GM18870 (cell line): ENCODE measurements at regions not wholly inside any gene's neighbourhood (a gene's known extent, or its start where the extent isn't known, plus 50 kb on each side); places are given as distances from the start of the nearest gene placed in this dataset.

Experiments used
- ATAC-seq: cut with Tn5 transposase; IDR thresholded peaks from one replicate; pipeline ENCODE4 v1.9.1; 2021; ENCODE audit warnings: moderate library complexity; ENCODE audit not compliant: unreplicated experiment

GRCh38 chr19:29395111-29395733 lies 130.6 kb upstream of the VSTM2B start:
- no peak for ATAC-seq

GRCh38 chr19:29395734-29396414 lies 129.9 kb upstream of the VSTM2B start:
- no peak for ATAC-seq

DNA sequence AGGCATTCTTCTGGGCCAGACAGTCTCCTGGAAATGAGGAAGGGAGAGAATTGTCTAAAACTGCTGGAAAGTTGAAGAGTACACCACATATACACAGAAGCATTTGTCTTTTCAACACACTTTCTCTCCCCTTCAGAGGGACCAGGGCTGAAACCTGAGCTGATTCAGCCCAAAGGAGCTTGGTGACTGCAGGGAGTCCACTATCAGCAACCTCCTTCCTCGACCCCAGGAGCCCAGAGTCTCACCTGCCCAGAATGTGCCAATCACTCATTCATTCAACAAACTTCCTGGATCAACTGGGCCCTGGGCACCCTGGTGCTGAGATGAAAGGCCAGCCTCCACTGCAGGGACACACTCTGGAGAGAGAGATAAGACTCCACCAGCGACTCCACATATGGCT lies 128.9 kb upstream of the VSTM2B start:
- no peak for ATAC-seq

DNA sequence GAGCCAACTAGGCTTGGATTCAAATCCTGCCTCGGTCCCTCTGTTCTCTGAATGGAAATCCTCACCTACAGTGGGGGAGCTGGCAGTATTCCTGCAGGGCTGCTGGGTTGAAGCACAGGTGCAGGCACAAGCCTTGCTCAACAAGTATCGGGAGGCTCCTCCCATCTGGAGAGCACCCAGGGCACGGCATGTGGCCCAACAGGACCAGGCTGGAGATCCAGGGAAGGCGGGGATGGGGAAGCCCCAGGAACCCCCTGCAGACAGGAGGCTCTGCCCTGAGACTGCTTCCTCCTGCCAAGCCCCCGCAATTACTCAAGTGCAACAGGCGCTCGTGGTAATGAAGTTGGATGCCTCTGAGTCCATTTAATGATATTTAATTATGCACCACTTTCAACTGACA lies 128.0 kb upstream of the VSTM2B start:
- ATAC-seq: no peak

DNA sequence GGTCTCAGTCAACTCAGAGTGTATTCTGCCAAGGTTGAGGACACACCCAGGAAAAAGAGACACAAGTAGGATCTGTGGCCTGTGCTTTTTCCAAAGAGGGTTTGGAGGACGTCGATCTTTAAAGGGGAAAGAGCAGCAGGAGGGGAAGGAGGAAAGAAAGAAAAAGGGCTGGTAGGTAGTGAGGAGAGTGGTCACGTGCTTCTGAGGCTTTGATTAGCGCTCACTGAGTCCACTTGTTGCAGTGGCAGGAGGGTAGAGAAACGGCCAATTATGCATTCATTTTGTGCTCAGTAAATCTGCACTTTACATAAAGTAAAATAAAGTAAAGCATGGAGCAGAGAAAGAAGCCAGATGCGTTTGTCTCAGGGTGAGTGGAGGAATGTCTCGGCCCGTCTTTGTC lies 126.0 kb upstream of the VSTM2B start:
- no peak for ATAC-seq

DNA sequence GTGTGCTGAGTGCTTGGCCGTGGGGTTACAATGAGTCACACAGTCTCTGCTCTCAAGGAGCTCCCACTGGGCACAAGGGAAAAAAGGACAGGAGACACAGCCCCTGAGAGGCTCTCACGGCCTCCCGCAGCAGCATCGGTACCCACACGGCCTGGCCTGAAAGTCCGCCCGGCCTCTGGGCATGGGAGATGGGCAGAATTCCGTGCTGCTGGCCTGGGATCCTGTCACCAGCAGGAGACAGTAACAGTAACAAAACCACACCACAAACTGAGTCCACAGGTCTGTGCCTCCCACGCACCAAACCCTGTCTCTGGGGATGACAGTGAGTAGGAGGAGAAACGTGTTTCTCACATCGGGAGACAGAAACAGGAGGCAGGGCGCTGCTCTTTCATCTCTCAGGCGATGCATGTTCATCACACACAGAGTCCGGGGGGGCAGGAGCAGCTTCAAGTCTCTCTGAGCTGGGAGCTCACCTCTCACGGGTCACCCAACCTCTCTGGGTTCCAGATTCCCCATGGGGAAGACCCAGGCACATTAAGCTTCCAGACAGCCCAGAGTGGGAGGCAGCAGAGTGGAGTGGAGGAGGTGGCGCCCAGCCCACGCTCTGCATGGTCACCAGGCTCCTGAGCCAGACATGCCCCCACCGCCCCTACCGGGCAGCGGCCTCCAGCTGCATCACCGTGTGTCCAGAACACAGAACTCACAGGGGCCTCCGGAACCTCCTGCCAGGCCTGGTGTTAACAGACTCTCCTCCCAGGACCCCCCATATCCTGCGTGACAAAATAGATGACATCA lies 124.7 kb upstream of the VSTM2B start:
- no peak for ATAC-seq

DNA sequence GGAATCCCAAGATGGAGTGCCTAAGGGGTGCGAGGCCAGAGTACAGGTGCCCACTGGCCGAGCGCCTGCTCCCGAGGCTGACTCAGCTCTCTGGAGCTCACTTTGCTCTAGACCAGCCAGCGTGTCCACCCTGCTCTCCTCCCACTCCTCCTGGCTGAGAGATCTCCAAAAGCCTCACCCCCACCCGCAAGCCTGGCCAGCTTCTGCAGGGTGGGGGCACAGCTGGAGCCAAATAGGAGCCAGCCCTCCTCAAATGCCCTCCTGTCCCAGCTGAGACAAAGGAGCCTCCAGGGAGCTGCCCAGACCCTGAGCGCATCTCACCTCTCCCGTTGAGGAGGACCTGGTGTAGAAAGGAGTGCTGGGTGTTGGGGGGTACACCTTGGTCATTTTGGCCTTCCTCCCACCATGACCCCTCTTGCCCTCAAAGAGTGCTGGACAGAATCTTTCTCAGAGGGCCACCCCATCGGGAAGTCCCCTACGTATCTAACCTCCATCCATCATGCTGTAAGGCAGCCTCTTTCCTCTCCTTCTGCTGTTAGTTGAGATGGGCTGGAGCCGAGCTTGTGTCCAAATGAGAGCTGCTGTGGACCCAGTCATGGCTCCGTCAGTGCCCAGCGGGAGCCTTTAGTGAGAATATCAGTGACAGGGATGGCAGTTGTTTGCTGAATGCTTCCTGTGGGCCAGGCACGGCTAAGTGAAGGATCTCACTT lies 123.9 kb upstream of the VSTM2B start:
- no peak for ATAC-seq

GRCh38 chr19:29402563-29402962 lies 123.2 kb upstream of the VSTM2B start:
- no peak for ATAC-seq

DNA sequence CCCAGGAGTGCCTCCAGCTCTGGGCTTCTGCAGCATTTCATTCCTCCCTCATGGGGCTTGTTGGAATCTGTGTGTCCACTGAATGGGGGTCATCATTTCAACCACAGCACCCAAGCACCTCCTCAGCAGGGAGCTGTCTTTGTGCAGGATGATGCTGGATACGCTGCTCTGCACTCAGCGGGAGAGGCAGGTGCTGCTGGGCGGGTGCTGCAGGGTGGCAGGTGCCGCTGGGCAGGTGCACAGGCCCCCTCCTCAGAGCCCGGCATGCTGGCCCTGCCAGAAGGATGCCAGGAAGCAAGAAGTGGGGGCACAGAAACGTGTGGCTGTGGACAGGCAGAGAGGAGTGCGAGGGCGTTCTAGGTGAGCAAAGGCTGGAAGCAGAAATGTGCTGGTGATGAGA lies 121.8 kb upstream of the VSTM2B start:
- no peak for ATAC-seq

DNA sequence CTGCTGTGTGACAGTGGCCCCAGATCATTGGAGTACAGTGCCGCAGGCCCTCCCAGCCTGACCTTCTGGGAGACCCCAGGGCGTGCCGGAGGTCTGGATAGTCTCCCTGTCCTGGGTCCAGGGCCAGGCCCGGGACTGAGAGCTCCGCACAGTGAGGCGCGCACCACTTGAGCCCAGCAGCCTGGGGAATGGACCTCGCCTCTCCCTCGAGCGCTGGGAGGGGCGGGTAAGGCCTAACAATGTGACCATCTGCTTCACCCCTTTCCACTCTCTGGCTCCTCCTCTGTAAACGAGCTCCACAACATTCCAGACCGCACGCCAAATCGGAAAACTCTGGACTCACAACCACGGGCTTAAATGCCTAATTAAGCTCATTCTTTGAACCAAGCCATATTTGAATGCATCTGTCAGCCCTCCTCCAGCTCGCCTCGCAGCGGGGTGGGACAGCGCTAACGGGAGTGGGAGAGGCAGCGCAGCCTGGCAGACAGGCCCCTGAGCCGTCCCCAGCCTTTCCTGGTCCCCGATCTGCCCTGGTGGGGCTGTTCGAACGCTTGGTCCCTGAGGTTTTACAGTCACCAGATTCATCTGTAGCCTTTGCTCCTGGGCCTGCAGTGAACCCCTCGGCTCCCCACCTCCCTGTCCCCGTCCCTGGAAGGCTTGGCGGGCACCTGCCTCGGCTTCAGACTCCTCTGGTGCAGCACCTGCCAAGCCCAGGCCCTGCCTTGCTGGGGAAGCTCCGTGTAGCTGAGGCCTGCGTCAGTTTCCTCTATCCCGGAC lies 120.7 kb upstream of the VSTM2B start:
- no peak for ATAC-seq

GRCh38 chr19:29405728-29405995 lies 120.1 kb upstream of the VSTM2B start:
- no peak for ATAC-seq

- ATAC-seq: no peak
Measured at GRCh38 chr19:29409076-29409862, 116.5 kb upstream of the VSTM2B start.

GRCh38 chr19:29410601-29411000 lies 115.2 kb upstream of the VSTM2B start:
- ATAC-seq: no peak

- no peak for ATAC-seq
Measured at GRCh38 chr19:29411113-29411581, 114.6 kb upstream of the VSTM2B start.

GRCh38 chr19:29413435-29413834 lies 112.4 kb upstream of the VSTM2B start:
- no peak for ATAC-seq

- ATAC-seq: no peak
Measured at GRCh38 chr19:29415507-29415906, 110.3 kb upstream of the VSTM2B start.

- no peak for ATAC-seq
Measured at GRCh38 chr19:29417048-29417447, 108.7 kb upstream of the VSTM2B start.

DNA sequence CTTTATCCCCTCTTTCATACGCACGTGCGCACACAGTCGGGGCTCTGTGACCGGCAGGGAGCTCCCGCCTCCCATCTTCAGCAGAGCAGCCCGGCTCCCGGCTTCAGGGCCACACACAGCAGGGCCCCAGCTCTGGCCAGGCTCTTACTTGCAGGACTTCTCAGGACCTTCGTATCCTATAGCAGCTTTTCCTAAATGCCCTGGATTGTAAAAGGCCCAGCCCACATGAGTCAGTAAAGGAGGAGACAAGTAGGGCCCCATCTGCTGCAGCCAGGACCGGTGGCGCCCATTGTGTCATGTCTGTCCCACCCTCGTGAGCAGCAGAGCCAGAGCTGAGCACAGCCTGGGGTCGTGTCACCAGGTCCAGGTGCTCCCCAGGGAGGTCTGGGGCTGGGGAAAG lies 107.6 kb upstream of the VSTM2B start:
- no peak for ATAC-seq

DNA sequence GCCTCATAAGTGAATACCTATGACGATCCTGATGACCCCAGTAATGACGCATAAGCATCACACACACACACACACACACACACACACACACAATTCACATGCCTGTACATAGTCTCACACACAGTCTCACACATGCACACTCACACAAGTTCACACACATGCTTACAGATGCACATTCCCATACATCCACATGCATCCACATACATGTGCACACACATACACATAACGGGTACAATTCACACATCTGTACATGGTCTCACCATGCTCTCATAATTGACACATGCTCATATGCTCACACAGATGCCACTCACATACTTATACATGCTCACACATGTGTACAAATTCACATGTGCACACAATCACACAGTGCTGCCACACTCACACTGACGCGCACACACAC lies 105.7 kb upstream of the VSTM2B start:
- no peak for ATAC-seq
